GM23248 (cell line): ENCODE measurements at regions not wholly inside any gene's neighbourhood (a gene's known extent, or its start where the extent isn't known, plus 50 kb on each side); places are given as distances from the start of the nearest gene placed in this dataset.

ENCODE experiments used
- DNase-seq: peaks from one replicate; pipeline ENCODE4 v3.0.0-alpha.2; 2015
- H2AFZ ChIP-seq: fragments of 200-600 bp; sonication (generic); 2 replicates; pipeline ENCODE4 v1.6.1; 2016; ENCODE audit warnings: antibody characterized with exemption
- H3F3A ChIP-seq: fragments of 200-600 bp; sonication (generic); 2 replicates; pipeline ENCODE4 v1.6.1; 2016; ENCODE audit warnings: mild to moderate bottlenecking, antibody characterized with exemption, mixed run types; ENCODE audit not compliant: insufficient read depth
- H3K27ac ChIP-seq: fragments of 200-600 bp; sonication (generic); 2 replicates; pipeline ENCODE4 v1.5.1; 2016; ENCODE audit warnings: mild to moderate bottlenecking
- H3K27me3 ChIP-seq: fragments of 200-600 bp; sonication (generic); replicated peaks from 2 replicates; pipeline ENCODE4 v1.6.1; 2016; ENCODE audit warnings: mild to moderate bottlenecking; ENCODE audit not compliant: insufficient read depth
- H3K36me3 ChIP-seq: fragments of 200-600 bp; sonication (generic); 2 replicates; pipeline ENCODE4 v1.6.1; 2016; ENCODE audit warnings: low read depth, mild to moderate bottlenecking
- H3K4me1 ChIP-seq: fragments of 200-600 bp; sonication (generic); 2 replicates; pipeline ENCODE4 v1.6.1; 2016; ENCODE audit warnings: mild to moderate bottlenecking; ENCODE audit not compliant: insufficient read depth
- H3K4me2 ChIP-seq: fragments of 200-600 bp; sonication (generic); one replicate; pipeline ENCODE4 v1.6.1; 2016; ENCODE audit warnings: mild to moderate bottlenecking; ENCODE audit not compliant: unreplicated experiment
- H3K4me3 ChIP-seq: fragments of 200-600 bp; sonication (generic); 2 replicates; pipeline ENCODE4 v1.5.1; 2016; ENCODE audit warnings: mild to moderate bottlenecking
- H3K79me2 ChIP-seq: fragments of 200-600 bp; sonication (generic); 2 replicates; pipeline ENCODE4 v1.6.1; 2016; ENCODE audit warnings: mild to moderate bottlenecking; ENCODE audit not compliant: insufficient read depth
- H3K9ac ChIP-seq: fragments of 200-600 bp; sonication (generic); 2 replicates; pipeline ENCODE4 v1.6.1; 2016; ENCODE audit warnings: mild to moderate bottlenecking
- H3K9me2 ChIP-seq: fragments of 200-600 bp; sonication (generic); 2 replicates; pipeline ENCODE4 v1.6.1; 2016; ENCODE audit warnings: mixed run types, mild to moderate bottlenecking, moderate library complexity; ENCODE audit not compliant: insufficient read depth
- H3K9me3 ChIP-seq: fragments of 200-600 bp; sonication (generic); one replicate; pipeline ENCODE4 v1.6.1; 2017; ENCODE audit warnings: low read depth
- H4K20me1 ChIP-seq: fragments of 200-600 bp; sonication (generic); 2 replicates; pipeline ENCODE4 v1.6.0; 2016; ENCODE audit not compliant: insufficient read depth
- EZH2 ChIP-seq: fragments of 200-600 bp; sonication (generic); IDR thresholded peaks from 2 replicates; pipeline ENCODE4 v1.6.1; 2018; ENCODE audit warnings: antibody characterized with exemption, mild to moderate bottlenecking; ENCODE audit not compliant: insufficient read depth, poor library complexity, severe bottlenecking
- EZH2phosphoT487 ChIP-seq: fragments of 200-600 bp; sonication (generic); IDR thresholded peaks from 2 replicates; pipeline ENCODE4 v1.6.1; 2018; ENCODE audit warnings: antibody characterized with exemption, moderate library complexity, mild to moderate bottlenecking, low read depth; ENCODE audit not compliant: insufficient read depth
- WGBS, 2 experiments: methylation state at CpG; one replicate each; pipeline ENCODE4 v1.1.6; 2015 to 2017; ENCODE audit warnings: low lambda C conversion rate in 2 of 2, low coverage in 1 of 2; ENCODE audit errors: missing lambda C conversion rate in 2 of 2; 5-methylcytosine and 5-hydroxymethylcytosine counted together
- in situ Hi-C: fragments of 300-500 bp; cut with MboI; formaldehyde crosslinking; loops from 2 replicates; pipeline ENCODE4 v1.15.0; 2020

DNA sequence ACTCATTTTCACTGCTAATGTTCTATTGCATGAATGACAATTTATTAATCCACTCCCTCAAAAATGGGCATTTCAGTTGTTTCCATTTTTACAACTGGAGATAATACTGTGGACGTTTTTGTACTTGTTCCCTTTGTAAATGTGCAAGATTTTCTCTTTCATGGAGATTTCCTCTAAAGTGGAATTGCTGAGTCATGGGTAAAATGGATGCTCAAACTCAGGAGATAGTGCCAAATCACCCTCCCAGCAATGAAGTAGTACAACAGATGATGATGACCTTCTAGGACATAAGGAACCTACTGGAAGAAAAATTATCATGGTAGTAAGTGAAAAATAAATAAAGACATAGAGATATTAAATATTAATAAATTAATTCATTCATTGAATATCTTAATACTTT, 460.8 kb upstream of the CHST9 start:
- Histone ChIP-seq H3K36me3 (no peaks in the 10 kb centered on the region), H3K4me2 (no peak overlapping the region), H3K4me1 (no peaks in the 10 kb centered on the region), H3K9me2 (no peaks in the 10 kb centered on the region), H2AFZ (no peak overlapping the region), H4K20me1 (no peaks in the 10 kb centered on the region), H3K79me2 (no peaks in the 10 kb centered on the region), H3K4me3 (no peak overlapping the region), H3K27me3 (peaks cover 8% of the 10 kb centered on the region; the same call in 1 of the 2 replicates), H3K9me3 (no peaks in the 10 kb centered on the region), H3K27ac (no peak overlapping the region), H3K9ac (no peak overlapping the region), H3F3A (no peaks in the 10 kb centered on the region)
- in situ Hi-C loops, result no loop called here
- no peak for DNase-seq
- no peak for TF ChIP-seq EZH2
- TF ChIP-seq EZH2phosphoT487, result no peak
- WGBS, 2 experiments, result 0% methylated on average over 1 of the region's 1 CpG

DNA sequence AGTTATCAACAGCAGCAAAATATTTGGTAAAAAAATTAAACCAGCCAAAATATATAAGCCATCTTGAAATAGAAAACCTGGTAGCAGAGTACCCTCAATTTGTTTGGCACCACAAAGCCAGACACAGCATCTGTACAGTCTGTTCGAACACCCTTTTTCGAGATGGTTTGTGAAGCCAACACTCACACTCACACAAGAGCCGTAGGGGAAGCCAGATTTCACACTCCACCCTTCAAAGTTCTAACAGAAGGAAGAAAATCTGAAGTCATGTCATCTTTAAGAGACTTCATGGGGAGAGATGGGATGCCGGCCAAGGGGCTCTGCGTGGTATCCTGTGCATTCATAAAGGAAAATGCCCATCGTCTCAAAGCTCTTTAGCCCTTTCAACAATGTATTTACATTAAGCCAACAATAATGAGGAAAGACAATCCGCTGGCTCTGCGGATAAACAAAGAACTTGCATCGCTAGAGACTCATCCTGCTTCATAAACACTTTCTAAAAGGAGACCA, 451.5 kb upstream of the CHST9 start:
- H3K9ac ChIP-seq, result no peak overlapping the region
- 0 out of 2 replicates have a peak, but pooled peaks cover 18% of the 10 kb centered on the region for H3K27me3 ChIP-seq
- no peak overlapping the region for H3K4me3 ChIP-seq
- H3K4me1 ChIP-seq, result no peaks in the 10 kb centered on the region
- no peak overlapping the region for H3K4me2 ChIP-seq
- no peaks in the 10 kb centered on the region for H3K79me2 ChIP-seq
- in situ Hi-C loops, result no loop called here
- no peaks in the 10 kb centered on the region for H3K36me3 ChIP-seq
- H3K9me2 ChIP-seq, result no peaks in the 10 kb centered on the region
- no peaks in the 10 kb centered on the region for H4K20me1 ChIP-seq
- WGBS, 2 experiments, result 28 to 32% methylated on average over 9 of the region's 9 CpGs
- no peak for TF ChIP-seq EZH2
- no peak for TF ChIP-seq EZH2phosphoT487
- no peaks in the 10 kb centered on the region for H3F3A ChIP-seq
- no peak for DNase-seq
- no peak overlapping the region for H2AFZ ChIP-seq
- H3K27ac ChIP-seq, result no peak overlapping the region
- no peaks in the 10 kb centered on the region for H3K9me3 ChIP-seq

DNA sequence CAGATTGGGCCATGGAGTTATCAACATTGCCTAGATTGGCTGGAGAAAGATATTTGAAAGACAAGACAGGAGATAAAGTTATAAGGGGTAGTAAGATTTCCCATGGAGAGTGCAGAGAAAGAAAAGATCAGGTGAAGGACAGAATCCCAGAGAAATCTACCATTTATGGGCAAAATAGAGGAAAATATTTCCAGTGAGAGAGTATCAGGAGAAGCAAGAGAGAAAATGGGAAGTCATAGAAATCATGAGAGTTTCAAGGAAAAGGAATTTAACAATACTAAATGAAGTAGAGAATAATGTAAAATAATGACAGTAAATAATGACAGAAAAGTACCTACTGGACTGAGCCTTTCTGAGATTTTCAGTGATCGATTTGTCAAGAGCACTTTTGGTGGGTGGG, 447.6 kb upstream of the CHST9 start:
- no peak for TF ChIP-seq EZH2
- no peak for TF ChIP-seq EZH2phosphoT487
- Histone ChIP-seq H4K20me1 (no peaks in the 10 kb centered on the region), H3K4me3 (no peak overlapping the region), H3K9ac (no peak overlapping the region), H3K4me2 (no peak overlapping the region), H3K36me3 (no peaks in the 10 kb centered on the region), H3K27me3 (peaks cover 31% of the 10 kb centered on the region), H3K9me2 (no peaks in the 10 kb centered on the region), H3K4me1 (no peaks in the 10 kb centered on the region), H3K27ac (no peak overlapping the region), H2AFZ (no peak overlapping the region), H3F3A (no peaks in the 10 kb centered on the region), H3K79me2 (no peaks in the 10 kb centered on the region), H3K9me3 (no peaks in the 10 kb centered on the region)
- no peak for DNase-seq
- 0 to 12% methylated on average over 1 of the region's 1 CpG for WGBS, 2 experiments
- in situ Hi-C loops, result no loop called here

DNA sequence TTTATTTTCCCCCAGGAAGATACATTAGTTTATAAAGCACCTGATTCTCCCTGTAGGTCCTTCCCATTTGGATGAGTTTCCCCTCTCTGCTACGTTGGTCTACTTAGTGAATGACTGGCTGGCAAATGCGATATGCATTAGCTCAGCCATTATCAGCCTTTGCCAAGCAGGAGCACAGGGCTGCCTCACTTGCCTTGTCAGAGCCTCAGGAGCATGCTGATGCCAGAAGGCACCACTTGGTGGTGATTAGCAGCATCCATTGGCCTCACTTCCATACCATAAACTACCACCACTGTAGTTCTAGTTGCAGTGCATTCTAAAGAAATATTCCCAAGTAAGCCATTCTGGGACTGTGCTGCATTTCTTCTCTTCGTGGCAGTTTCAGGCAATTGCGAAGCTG, 442.8 kb upstream of the CHST9 start:
- Histone ChIP-seq H3K4me3 (no peak overlapping the region), H3K4me2 (no peak overlapping the region), H3K9me3 (no peaks in the 10 kb centered on the region), H4K20me1 (no peaks in the 10 kb centered on the region), H3K27me3 (peaks cover 21% of the 10 kb centered on the region), H3K79me2 (no peaks in the 10 kb centered on the region), H3K4me1 (no peaks in the 10 kb centered on the region), H3K9me2 (no peaks in the 10 kb centered on the region), H2AFZ (no peak overlapping the region), H3K9ac (no peak overlapping the region), H3K36me3 (no peaks in the 10 kb centered on the region), H3F3A (no peaks in the 10 kb centered on the region), H3K27ac (no peak overlapping the region)
- in situ Hi-C loops, result no loop called here
- no peak for TF ChIP-seq EZH2phosphoT487
- TF ChIP-seq EZH2, result no peak
- DNase-seq, result no peak
- 16 to 25% methylated on average over 4 of the region's 4 CpGs for WGBS, 2 experiments

DNA sequence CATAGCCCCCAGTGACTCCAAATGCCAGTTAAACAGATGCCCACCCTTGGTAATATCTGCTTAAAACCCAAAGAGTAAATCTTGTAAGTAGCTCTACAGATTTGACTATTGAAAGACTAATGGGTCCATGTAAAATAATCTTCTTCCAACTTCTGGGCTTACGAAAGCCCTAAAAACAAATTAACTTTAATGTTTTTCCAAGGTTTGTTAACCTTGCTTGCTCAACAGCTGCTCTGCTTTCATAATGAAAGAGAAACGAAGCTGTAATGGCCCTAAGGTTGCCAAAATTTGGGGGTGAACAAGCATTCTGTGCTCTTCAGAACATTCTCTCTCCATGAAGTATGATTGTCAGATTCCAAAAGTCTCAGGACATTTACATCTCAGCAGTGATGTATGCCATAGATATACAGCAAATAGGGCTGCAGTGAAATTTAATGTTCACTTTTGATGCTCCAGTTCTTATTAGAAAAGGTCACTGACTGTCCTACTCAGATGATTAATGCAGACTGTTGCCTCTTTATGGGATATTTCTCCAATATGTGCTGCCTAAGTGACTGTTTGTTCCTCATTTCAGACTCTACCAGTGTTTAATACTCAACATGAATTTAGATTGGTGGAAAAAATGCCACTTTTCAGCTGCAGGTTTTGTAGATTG, 436.3 kb upstream of the CHST9 start:
- H3K9ac ChIP-seq, result no peak overlapping the region
- H2AFZ ChIP-seq, result no peak overlapping the region
- H3K4me2 ChIP-seq, result no peak overlapping the region
- peaks cover 5% of the 10 kb centered on the region for H3K9me3 ChIP-seq
- H3K79me2 ChIP-seq, result no peaks in the 10 kb centered on the region
- TF ChIP-seq EZH2 (no peak), EZH2phosphoT487 (no peak)
- no peak for DNase-seq
- H3K4me3 ChIP-seq, result no peak overlapping the region
- no peaks in the 10 kb centered on the region; the same call in none of the 2 replicates for H3K27me3 ChIP-seq
- no peaks in the 10 kb centered on the region for H3K36me3 ChIP-seq
- in situ Hi-C loops, result no loop called here
- no peaks in the 10 kb centered on the region for H4K20me1 ChIP-seq
- WGBS, 2 experiments, result 22 to 32% methylated on average over 2 of the region's 2 CpGs
- H3K4me1 ChIP-seq, result no peaks in the 10 kb centered on the region
- no peak overlapping the region for H3K27ac ChIP-seq
- H3F3A ChIP-seq, result no peaks in the 10 kb centered on the region
- H3K9me2 ChIP-seq, result no peaks in the 10 kb centered on the region
